ENCODE measurements at regions not wholly inside any gene's neighbourhood (a gene's known extent, or its start where the extent isn't known, plus 50 kb on each side); places are given as distances from the start of the nearest gene placed in this dataset.

DNA sequence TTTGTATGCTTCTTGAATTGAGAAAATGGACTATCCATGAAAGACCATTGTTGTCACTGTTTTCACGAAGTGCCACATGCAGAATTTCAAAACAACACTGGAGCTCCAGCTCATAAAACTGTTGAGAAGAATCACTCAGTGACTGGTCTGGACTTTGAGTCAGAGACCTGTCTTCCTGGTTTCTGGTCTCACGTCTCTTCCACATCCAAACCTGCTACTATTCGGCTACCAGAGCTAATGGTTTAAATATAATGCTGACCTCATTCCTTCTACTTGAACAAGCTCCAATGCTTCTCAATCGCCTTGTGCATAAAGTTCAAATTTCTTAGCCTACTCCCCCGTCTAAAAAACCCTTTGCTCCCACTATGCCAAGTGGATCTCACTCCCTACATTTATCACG is 227.9 kb upstream of the NR2F2 start:
- no peak for DNase-seq (ENCODE audit: low read depth)

DNA sequence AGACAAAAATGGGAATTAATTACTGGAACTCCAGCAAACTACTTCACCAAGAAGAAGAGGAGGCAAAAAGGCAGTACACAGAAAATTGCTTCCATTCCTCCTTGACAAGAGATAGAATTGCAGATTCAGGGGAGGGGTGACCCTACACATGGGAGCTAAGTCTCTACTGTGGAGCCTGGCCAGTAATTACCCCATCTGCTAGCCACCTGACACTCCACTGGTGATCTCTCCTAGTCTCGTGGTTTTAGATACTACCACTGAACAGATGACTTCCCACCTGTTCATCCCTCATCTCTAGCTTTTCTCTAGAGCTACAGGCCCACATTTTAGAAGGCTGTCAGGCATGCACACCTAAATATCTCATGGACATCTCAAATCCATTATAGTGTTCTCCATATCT is 224.3 kb upstream of the NR2F2 start:
- no peak for DNase-seq (ENCODE audit: low read depth)

DNA sequence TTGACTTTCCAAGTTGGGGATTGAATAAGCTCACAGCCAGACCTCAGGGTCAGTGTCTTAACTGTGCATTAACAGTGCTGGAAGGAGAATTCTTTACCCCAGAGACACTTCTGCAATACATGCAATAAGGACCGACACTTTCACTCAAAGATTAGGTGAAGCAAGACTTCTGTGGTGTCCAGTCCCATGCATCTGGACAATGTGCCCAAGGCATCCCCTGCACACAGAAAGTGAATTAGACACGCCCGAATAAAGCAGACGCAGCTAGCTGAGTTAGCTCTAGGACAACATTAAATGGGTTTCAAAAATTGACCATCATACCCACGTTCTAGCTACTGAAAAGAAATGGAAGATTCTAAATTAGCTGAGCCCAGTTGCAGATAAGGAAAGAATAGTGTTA is 223.9 kb upstream of the NR2F2 start:
- no peak for DNase-seq (ENCODE audit: low read depth)

DNA sequence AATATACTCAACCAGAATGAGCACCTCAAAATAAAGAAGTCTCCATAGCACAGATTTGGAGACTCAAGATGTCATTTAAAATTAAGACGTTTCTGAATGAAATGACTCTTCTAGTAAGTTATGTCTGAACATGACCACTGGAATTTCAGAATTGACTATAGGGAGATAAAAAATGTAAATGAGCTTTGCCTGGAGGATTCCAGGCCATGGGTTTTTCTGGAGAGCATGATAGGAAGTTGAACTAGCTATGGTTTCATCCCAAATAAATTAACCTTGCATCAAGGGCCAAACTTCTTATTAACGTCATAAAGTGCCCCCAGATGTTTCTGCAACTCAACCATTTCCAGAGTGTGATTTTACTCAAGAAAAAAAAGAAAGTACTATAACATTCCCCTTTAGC is 222.6 kb upstream of the NR2F2 start:
- no peak for DNase-seq (ENCODE audit: low read depth)

DNA sequence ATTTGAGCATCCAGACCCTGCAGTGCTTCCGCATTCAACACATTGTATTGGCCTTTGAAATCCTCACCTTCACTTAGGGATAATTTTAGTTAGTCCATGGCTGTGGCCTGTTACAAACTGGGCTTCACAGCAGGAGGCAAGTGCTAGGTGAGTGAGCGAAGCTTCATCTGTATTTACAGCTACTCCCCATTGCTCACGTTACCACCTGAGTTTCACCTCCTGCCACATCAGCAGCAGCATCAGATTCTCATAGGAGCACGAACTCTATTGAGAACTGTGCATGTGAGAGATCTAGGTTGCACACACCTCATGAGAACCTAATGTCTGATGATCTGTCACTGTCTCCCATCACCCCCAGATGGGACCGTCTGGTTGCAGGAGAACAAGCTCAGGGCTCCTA is 222.1 kb upstream of the NR2F2 start:
- DNase-seq (ENCODE audit: low read depth): no peak

DNA sequence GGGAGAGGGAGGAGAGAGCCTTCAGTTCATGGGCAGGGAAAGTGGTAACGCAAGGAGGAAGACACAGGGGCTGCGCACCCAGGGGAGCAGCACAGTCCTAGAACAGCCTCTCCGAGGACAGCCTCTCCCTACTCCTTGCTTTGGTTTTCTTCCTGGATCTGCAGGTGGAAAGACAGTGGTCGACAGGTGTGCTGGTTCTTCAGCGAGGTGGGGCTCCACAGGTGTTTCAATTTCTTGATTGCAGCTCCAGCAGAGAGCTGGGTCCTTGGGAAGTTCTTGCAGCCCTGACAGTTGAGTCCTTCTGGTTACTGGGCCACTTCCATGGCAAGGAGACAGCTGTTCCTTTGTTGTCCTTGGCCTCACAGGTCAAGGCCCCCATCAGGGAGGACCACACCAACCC is 220.7 kb upstream of the NR2F2 start:
- no peak for DNase-seq (ENCODE audit: low read depth)

DNA sequence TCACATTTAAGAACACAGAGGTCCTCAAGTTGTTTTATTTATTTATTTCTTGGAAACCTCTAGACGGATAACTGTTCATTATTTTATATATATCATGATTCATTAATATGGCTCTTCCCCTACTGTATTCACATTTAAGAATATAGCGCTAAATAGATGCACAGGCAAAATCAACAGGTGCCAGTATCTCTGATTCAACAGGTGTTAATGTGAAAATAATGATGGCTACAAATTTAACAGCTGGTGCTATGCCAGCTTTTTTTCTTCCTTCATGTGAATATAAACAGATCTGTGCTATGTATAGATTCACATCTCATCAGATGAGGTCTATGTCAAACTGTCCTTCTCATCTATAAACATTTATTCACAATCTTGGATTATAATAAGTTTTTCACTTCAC is 218.5 kb upstream of the NR2F2 start:
- no peak for DNase-seq (ENCODE audit: low read depth)

DNA sequence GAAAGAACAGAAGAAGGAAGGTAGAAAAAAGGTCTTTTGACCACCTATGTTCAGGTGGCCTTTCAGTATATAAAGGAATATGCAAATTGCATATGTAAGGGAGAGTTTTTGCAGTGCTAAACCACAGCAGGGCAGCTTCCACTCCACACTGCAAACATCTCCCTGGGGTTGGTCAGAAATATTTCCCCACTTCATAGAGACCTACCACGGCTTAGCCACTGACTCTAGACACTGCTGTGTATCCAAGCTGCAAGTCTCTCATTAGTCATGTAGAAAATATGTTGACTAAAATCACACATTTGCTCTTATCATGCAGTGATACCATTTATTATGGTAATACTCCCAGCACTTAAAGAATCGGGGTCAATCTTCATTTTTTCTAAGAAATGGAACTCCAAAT is 214.9 kb upstream of the NR2F2 start:
- DNase-seq (ENCODE audit: low read depth): no peak

DNA sequence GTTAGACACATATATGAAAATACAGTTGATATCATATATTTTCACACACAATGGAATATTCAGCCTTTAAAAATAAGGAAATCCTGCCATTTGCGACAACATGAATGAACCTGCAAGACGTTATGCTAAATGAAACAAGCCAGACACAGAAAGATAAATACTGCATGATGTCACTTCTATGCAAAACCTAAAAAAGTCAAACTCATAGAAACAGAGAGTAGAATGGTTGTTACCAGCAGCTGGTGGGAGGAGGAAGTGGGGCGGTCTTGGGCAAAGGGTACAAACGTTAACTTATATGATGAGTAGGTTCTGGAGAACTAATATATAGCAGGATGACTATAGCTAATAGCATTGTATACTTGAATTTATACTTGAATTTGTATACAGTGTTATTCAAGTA is 213.2 kb upstream of the NR2F2 start:
- DNase-seq (ENCODE audit: low read depth): no peak

DNA sequence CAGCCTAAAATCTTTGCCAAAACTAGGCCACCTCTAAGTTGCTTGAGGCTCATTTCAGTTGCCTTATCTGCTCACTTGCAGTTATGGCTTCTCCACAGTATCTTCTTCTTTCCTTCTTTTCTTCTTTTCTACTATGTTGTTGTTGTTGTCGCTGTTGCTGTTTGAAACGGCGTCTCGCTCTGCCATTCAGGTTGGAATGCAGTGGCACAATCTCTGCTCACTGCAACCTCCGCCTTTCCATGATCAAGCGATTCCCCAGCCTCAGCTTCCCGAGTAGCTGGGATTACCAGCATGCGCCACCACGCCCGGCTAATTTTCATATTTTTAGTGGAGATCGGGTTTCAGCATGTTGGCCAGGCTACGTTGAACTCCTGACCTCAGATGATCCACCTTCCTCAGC is 210.8 kb upstream of the NR2F2 start:
- no peak for DNase-seq (ENCODE audit: low read depth)

DNA sequence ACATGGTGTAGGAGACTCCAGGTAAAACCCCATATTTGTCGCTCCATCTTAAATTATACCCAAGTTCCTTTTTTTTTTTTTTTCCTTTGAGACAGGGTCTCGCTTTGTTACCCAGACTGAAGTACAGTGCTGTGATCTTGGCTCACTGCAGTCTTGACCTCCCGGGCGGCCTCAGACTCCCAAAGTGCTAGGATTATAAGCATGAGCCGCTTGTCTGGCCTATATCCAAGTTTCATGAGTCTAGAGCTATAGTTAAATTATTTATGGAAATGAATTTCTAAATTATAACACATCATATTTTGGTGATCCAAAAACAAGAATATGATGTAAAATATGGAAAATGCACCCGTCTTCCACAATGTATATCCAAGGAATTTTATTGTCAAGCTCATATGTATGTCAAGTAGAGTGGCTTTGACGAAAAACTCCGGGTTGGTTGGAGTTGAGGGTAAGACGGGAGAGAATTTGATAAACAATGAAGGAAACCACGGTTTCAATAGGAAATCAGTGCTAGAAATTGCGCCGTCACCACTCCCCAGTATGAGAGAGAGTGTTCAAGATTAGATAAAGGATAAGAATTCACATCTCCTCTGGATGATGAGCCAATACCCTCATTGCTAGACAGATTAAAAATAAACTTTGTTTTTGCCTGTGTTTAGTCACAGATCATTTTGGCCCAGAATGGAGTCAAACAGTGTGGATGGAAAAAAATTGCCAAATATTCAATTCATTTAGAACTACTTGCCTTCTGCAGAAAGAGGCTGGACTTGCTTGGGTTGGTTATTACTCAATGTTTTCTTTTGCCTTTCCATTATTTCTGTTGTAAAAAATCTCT is 209.2 kb upstream of the NR2F2 start:
- DNase-seq (ENCODE audit: low read depth): no peak

DNA sequence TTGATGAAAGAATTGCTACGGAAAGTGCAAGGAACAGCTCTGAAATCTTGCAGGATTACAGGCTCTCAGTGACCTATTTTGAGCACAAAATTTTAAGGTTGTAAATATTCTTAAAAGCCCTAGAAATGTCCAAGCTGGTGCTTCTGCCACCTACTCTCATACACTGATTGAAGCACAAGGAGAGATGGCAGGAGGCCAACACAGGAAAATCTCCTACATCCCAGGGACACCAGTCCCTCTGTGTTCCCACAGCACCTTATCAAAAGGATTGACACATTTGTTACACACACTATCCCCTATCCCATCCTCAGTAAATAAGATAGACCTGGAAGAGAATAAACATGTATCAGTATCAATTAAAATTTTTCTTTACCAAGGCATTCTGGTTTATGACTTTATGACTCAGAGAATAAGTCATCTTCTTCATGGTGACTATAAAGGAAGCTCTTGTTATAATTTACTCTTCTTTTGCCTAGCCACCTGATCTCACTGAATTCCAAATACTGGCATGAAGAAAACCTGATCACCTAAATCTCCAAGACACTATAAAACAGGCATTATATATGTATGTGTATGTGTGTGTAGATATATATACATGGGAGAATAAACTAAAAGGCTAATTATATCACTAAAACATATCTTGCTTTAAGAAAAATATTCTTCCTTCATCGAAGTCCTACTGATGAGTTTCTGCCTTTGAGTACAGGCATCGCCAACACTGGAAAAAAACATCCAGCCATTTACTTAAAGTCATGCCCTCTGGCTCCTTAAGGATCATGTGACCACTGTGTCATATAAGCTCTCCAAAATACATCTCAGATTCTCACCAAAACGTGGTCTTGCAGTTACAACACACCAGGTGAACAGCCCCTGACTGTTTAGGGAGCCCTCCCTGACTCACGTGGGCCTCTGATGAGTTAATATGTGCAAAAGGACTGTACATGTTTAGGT is 208.1 kb upstream of the NR2F2 start:
- DNase-seq (ENCODE audit: low read depth): no peak

DNA sequence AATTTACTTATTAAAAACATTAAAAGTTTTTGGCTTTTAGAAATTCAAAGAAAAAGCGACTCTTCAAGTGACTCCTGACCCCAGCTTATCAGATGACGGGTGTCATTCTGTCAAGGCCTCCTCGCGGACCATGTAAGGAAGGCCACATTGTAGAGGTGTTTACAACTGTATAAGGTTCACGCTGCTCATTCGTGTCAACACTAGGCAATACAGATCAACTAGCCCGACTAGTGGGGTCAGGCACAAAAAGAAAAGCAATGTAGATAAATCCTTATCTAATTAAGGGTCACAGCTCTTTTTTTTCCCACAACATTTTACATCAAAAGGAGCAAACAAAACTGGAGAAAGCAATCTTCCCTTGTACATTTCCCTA is 207.5 kb upstream of the NR2F2 start:
- DNase-seq (ENCODE audit: low read depth): no peak

DNA sequence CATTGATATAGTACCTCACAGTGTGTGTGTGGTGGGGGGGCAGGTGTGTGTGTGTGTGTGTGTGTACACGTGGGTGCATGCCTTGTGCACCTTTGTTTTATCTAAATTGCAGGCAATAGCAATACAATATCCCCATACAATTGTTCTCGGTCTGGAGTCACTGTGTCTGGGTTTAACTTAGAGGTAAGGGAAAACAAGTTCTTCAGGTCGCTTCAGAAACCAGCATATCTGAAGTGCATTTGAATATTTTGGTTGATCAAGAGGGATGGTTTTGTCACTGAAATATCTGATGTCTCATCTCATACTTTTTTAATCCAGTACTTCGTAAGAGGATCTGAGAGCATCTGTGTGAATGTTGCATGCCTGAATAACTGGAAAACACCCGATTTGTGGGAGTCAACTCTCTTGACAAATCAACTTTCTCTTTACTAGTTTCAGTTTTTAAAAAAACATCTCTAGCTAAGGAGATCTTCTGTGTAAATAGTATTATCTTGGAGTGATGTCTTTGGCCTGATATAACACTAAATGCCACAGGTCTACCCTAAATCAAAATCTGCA is 206.8 kb upstream of the NR2F2 start:
- DNase-seq (ENCODE audit: low read depth): no peak

DNA sequence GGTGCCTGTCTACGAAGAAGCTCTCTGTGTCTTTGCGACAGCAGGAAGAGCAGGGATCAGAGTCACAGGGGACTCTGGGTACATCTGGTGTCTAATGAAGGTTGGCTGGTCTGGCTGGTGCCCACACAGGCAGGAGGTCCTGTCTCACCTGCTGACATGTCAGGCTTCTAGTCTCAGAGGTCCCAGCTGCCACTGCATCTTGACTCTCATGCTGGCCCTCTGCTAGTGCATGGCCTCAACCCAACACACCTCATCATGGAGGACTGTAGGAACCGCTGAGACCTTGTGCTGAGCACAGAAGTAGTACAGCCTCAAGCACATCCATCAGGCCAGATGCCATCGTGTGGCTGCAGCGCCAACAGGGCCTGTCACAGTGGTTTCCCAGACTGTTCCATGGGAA is 206.1 kb upstream of the NR2F2 start:
- no peak for DNase-seq (ENCODE audit: low read depth)

DNA sequence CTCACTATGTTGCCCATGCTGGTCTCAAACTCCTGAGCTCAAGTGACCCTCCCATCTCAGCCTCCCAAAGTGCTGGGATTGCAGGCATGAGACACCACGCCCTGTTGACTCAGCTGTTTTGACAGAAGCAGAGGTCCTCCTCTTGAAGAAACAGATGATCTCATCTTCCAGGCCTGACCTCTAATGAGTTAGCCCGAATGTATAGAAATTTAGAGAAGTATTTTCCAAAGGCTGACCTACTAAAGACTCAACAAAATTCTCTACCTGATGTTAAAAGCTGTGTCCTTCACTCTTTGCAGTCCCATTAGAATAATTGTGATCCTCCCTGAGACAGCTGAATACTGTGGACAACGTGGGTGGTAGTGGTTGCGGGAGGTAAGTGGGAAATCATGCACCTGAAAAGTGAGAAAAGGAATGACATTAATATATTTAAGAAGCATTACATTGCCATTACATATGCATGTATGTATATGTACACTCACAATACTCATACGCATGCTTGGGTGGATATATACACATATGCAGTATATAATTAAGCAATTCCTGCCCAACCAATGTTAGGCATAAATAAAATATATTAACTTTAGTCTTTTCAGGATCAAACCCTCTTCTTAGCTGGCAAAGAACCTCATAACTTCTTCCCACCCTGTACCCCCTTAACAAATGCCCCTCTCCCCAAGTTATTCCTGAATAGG is 204.6 kb upstream of the NR2F2 start:
- DNase-seq (ENCODE audit: low read depth): no peak

DNA sequence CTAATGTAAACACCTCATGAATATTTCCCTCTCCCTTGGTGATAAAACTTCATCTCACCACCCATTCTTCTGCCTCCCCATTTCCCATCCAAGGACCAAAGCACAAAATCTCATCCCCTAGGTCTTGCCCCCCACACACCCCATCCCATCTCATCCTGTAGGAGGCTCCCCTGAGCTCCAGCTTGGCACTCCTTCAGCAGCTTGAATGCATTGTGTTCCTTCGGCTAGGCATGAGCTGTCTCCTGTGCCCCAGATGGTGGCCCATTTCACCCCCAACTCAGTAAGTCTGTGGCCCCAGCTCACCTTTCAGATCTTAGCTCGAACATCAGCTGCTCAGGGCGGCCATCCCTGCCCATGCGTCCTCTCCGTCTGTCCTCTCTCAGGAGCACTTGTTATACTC is 203.6 kb upstream of the NR2F2 start:
- DNase-seq (ENCODE audit: low read depth): no peak

DNA sequence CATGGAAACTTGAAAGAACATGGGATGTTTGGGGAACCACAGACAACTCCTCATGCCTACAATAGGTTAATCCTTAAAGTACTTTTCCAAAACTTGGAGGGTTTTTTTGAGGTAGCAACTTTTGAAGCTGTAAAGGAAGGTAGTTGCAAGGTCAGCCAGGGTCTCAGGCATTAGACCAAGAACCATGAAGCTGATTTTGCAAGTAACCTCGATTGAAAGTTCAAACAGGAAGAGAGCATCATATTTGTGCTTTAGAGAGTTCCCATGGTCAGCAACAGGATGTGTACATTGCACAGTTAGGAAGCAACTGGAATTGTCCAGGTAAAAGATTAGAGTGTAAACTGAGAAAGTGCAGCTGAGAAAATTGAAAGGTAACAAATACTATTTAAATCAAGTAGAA is 199.8 kb upstream of the NR2F2 start:
- DNase-seq (ENCODE audit: low read depth): no peak

DNA sequence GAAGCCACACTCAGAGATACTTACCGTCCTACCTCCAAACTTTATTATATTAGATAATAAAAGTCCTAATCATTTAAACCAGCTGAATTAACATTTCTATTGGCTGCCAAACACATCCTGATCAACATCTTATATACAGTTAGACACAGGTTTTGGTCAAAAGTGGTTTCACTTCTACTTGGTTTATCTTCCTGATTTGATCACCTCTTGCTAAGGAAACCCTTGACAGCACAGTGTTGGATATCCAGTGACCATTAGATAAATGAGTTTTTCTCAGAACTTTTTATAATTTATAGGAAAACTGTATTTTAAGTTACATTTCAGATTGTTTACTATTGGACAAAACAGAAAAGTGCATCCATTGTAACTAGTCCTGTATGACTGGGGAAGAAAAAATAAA is 198.4 kb upstream of the NR2F2 start:
- DNase-seq (ENCODE audit: low read depth): no peak

DNA sequence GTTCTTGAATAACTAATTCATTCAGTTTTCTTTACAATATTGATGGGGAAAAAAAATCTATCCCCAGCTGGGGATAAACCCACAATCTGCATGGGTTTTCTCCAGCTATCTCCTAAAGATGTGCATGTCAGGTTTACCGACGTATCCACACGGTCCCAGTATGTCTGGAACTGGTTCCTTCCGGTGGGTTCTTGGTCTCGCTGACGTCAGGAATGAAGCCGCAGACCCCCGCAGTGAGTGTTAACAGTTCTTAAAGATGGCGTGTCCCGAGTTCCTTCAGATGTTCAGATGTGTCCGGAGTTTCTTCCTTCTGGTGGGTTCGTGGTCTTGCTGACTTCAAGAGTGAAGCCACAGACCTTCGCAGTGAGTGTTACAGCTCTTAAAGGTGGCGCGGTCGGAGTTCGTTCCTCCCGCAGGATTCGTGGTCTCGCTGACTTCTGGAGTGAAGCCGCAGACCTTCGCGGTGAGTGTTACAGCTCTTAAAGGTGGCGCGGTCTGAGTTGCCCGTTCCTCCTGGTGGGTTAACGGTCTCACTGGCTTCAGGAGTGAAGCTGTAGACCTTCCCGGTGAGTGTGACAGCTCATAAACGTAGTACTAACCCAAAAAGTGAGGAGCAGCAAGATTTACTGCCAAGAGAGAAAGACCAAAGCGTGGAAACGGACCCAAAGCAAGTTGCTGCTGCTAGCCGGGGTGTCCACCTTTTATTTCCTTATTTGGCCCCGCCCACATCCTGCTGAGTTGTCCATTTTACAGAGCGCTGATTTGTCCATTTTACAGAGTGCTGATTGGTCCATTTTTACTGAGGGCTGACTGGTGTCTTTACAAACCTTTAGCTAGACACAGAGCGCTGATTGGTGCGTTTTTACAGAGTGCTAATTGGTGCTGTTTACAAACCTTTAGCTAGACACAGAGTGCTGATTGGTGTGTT is 195.1 kb upstream of the NR2F2 start:
- DNase-seq (ENCODE audit: low read depth): no peak

DNA sequence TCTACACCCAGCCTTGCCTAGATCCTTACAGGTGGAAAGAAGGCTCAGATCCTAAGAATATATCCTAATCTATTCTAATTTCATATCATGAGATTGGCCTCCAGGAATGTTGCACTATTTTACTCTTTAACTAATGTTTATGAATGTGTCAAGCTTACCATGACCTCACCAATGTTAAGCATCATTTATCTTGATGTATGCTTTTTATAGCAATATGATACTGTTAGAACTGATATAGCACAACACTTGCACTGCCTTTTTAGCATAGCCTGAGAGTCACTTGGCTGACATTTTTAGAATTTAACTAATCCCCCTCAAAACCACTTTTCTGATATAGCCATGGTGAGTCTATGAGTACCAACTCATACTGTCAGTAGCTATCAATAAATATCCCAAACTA is 191.5 kb upstream of the NR2F2 start:
- DNase-seq (ENCODE audit: low read depth): no peak
